ENCODE measurements at regions not wholly inside any gene's neighbourhood (a gene's known extent, or its start where the extent isn't known, plus 50 kb on each side); places are given as distances from the start of the nearest gene placed in this dataset.

DNA sequence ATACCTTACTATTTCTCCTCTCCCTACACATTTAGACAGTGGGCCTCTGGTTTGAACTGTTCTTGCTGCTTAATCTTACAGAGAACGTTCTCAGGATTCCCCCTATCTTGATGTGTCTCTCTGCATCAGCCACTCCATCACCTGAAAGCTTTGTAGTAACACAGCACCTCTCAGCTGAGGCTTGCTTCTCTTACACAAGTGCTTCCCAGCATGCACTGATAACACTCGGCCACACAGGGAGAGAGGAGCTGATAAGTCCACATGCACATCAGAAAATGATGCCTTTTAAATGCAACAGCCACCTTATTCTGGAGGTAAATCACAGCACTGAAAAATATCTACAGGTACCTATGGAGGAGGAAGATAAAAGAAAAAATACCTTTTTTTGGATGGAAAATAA is 192.2 kb upstream of the TSHZ3 start:
- no peak for TF ChIP-seq POLR2AphosphoS5 (IDR thresholded peaks at IDR 0.05; ENCODE audit: low read depth, low read length)
- TF ChIP-seq TAF1 (IDR thresholded peaks at IDR 0.05; ENCODE audit: low read depth, low read length): no peak
- no peak for TF ChIP-seq POLR2A (IDR thresholded peaks at IDR 0.05; ENCODE audit: low read depth, low read length)
